NCI-H2227 (cell line): ENCODE measurements at regions not wholly inside any gene's neighbourhood (a gene's known extent, or its start where the extent isn't known, plus 50 kb on each side); places are given as distances from the start of the nearest gene placed in this dataset.

Experiments
- DNase-seq: peaks from one replicate; lab custom pipeline; 2025; ENCODE audit not compliant: unreplicated experiment; lab: John Stamatoyannopoulos, UW

GRCh38 chr6:113125626-113126025, 731.5 kb upstream of the MARCKS start:
- DNase-seq: no peak

DNA sequence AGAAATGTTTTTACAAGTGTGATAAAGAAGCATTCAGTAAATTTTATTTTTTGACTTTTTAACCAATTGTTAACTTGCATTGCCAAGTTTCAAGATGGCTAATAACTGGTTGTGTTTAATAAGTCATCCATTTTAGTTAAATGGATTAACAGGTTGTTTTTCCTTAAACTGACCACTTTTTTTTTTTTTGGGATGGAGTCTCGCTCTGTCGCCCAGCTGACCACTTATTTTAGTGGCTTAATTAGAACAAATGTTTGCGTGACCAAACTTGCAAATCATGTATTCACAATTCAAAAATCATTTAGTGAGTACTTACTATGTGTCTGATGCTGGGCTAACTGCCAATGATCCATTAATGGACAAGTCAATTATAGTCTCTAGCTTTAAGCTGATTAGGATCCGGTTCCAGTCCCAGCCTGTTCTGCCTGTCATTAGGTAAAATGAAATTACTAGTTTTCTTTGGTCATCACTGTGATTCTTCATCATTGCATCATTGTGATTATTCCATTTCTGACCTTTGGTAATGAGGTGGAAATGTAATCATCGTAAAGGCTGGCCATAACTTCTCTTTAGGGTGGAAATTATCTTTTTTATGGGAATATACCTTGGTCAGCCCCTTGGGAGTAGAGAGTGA, 729.2 kb upstream of the MARCKS start:
- DNase-seq: no peak

GRCh38 chr6:113128661-113129060, 728.5 kb upstream of the MARCKS start:
- DNase-seq: no peak

GRCh38 chr6:113129991-113130390, 727.2 kb upstream of the MARCKS start:
- DNase-seq: no peak

DNA sequence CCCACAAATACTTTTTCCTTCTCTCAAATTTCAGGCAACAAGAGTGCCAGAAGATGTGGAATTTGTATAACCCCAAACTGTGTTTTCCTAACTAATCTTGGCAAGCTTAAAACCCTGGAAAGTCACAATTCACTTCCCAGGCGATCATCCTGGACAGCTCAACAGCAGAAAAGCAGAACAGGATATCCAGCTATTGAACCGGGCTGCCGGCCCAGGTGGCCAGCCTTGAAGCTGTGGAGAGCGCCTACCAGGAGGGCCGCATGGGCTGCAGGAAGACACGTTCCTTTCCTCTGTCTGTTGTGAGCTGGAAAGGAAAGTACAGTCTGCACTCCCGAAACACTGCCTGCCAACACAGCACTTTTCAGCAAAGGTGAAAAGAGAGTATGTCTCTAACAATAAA, 719.7 kb upstream of the MARCKS start:
- no peak for DNase-seq

GRCh38 chr6:113140721-113141120, 716.4 kb upstream of the MARCKS start:
- DNase-seq: no peak

GRCh38 chr6:113141901-113142300, 715.2 kb upstream of the MARCKS start:
- DNase-seq: no peak

DNA sequence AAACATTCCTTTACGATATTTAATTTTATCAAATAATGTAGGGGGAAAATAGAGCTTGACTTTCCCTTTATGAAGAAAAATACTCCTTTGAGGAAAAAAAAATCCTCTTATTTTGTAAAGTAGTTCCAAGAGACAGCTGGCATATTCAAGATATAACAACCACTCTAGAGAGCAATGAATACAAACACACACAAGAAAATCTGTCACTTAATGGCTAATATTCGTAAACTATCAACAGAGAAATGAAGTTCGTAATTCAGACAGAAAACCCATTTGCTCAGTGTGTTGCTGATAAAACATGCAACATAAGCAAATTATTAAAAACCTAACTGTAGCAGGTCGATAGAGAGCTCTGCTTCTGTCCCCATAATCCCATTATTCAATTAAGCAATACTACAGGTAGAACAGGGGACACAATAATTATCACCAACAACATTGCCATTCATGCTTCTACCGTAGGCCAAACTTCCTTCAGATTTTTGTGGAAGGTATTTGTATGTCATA, 714.4 kb upstream of the MARCKS start:
- no peak for DNase-seq

- no peak for DNase-seq
Observed at GRCh38 chr6:113143206-113143605, 713.9 kb upstream of the MARCKS start.

DNA sequence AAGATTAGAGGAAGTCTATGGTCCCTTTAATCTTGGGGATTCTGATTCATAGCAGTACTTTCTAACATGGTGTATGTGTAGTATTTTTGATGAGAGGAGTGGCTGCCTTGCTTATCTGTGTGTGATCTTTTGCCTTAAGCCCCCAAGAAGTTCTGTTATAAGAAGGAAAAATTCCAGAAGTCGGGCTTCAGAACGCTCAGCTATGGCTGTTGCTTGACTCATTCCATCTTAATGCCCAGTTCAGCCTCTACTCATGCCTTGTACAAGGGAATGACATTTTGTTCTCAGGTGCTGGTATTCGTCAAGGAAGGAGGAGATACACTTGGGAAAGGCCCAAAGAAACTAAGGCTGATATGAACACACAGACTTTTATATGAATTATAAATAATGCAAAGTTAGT, 713.0 kb upstream of the MARCKS start:
- no peak for DNase-seq

DNA sequence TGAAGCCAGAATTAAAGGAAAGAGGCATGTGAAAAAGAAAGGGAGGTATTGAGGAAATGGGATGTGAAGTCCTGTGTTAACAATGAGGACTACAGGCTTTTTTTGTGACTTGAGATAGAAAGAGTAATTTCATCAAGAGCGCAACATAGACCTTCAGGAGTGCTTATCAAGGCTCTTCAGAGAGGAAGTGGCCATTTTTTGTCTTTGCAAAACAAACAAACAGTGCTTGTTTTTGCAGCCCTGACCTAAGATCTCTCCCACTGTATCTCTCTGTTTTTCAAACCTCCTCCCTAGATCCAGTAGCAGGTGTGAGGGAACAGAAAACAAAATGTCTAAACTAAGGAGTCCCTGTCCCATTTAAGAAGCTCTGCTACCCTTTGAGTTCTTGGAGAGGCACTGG, 710.3 kb upstream of the MARCKS start:
- no peak for DNase-seq

- DNase-seq: no peak
Observed at GRCh38 chr6:113147544-113147943, 709.6 kb upstream of the MARCKS start.

DNA sequence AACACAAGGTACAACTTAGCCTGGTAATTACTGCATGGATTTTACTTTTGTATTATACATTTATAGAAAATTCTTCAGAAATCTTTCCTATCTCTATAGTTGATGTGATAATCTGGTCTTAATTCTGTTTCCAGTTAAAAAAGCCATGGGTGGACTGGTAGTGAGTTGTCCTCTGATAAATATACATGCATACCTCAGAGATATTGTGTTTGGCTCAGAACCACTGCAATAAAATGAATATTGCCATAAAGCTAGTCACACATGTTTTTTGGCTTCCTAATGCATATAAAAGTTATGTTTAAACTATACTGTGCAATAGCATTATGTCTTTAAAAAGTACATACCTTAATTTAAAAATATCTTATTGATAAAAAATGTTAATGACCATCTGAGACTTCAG, 708.6 kb upstream of the MARCKS start:
- no peak for DNase-seq

DNA sequence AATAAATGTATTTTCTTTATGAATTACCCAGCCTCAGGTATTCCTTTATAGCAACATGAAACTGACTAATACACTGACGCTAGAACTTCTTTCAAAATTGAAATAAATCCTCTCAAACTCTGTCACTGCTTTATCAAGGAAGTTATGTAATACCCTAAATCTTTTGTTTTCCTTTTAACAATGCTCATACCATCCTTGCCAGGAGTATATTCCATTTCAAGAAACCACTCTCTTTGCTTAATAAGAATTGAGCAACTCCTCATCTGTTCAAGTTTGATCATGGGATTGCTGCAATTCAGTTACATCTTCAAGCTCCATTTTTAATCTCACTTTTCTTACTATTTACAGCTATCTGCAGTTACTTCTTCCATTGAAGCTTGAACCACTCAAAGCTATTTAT, 707.6 kb upstream of the MARCKS start:
- no peak for DNase-seq

DNA sequence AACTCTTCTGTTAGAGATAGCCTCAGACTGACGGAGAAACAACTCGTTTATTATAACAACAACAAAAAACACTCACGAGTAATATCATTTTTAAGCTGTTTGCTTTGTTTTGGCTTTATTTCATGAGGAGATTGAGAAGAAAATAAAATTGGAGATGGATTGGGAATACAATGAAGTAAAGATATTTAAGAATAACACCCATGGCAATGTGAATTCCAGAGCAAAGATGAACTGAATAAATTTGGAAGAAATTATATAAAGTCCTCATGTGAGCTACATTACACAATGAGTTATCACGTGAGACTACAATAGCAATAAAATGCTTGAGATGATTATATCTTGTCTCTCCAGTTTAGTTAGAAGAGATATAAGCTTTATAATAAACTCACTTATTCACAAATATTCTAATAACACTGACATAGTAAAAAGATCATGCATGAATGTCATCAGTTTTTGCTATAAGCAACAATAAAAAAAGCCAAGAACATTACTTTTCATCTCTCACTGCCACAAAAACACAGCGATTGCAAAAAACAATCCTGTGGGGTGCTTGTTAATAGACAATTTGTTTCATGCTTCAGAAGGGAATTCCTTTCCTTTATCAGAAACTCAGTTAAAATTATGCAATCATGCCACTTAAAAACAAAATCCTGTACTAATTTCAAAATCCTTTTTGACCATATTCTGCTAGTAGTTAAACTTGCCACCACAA, 696.7 kb upstream of the MARCKS start:
- DNase-seq: no peak

- DNase-seq: no peak
Observed at GRCh38 chr6:113161018-113161315, 696.2 kb upstream of the MARCKS start.

GRCh38 chr6:113162739-113163138, 694.4 kb upstream of the MARCKS start:
- DNase-seq: no peak

GRCh38 chr6:113168057-113168456, 689.1 kb upstream of the MARCKS start:
- DNase-seq: no peak

GRCh38 chr6:113169484-113169883, 687.7 kb upstream of the MARCKS start:
- no peak for DNase-seq

GRCh38 chr6:113170454-113170853, 686.7 kb upstream of the MARCKS start:
- no peak for DNase-seq

DNA sequence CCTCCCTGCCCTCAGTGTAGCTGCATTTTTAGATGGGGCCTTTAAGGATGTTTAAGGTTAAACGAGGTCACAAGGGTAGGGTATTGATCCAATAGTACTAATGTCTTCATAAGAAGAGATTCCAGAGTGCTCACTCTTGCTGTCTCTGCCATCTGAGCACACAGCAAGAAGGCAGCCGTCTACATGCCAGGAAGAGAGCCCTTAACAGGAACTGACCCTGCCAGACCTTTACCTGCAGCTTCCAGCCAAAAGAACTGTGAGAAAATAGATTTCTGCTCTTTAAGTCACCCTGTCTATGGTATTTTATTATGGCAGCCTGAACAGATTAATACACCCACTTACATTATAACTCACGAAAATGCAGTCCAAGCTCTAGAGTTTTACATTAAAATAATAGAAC, 685.3 kb upstream of the MARCKS start:
- DNase-seq: no peak

DNA sequence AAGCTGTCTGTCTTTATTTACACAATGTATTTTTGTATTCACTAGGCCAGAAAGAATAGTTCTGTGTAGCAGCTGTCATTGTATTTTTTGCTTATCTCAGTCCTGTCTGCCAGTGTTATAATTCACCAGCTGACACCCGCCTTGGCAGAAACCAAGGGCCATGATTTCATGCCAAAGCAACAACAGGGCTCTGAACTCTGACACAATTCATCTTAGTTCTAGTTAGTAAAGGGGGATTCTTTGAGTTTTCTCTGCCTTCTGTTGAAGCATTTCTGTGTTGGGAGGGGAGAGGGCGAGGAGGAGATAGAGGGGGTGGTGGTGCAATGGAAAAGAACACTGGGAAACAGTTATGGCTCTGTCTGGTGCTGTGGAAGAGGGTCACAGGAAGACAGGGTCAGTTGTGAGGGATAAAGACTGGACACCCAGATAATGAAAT, 684.6 kb upstream of the MARCKS start:
- DNase-seq: no peak

- DNase-seq: no peak
Observed at GRCh38 chr6:113178349-113178748, 678.8 kb upstream of the MARCKS start.
